ENCODE measurements at regions not wholly inside any gene's neighbourhood (a gene's known extent, or its start where the extent isn't known, plus 50 kb on each side); places are given as distances from the start of the nearest gene placed in this dataset.

GRCh38 chr10:46175831-46176230, 111.0 kb upstream of the ANTXRL start:
- Histone ChIP-seq H3K9me1 (ENCODE audit: control insufficient read depth, insufficient read depth, low read length) (no peaks in the 10 kb centered on the region), H3K4me2 (ENCODE audit: insufficient read depth, low read length) (no peak overlapping the region), H3K27me3 (ENCODE audit: control insufficient read depth in 2 of 2, insufficient read depth in 2 of 2, low read length in 2 of 2) (no peaks in the 10 kb centered on the region), H3K4me3 (no peak overlapping the region), H4K20me1 (replicated peaks; ENCODE audit: control insufficient read depth, insufficient read depth, low read length) (no peaks in the 10 kb centered on the region), H3K9me3 (replicated peaks; ENCODE audit: control insufficient read depth, insufficient read depth, low read depth, low read length) (peaks cover 2% of the 10 kb centered on the region; the same call in 1 of the 2 replicates), H3K4me1 (replicated peaks in 1 of 2; ENCODE audit: control insufficient read depth in 2 of 2, insufficient read depth in 2 of 2, low read length in 2 of 2) (no peaks in the 10 kb centered on the region), H3K9ac (ENCODE audit: insufficient read depth in 1 of 2, low read depth in 2 of 2, low read length in 2 of 2) (no peak overlapping the region), H2AFZ (ENCODE audit: low read depth, low read length) (no peak overlapping the region), H3K27ac (ENCODE audit: extremely low read depth, low read depth, low read length) (no peak overlapping the region), H3K36me3 (ENCODE audit: control insufficient read depth, insufficient read depth, low read length) (no peaks in the 10 kb centered on the region), H3K79me2 (ENCODE audit: control insufficient read depth, insufficient read depth, low read length) (no peaks in the 10 kb centered on the region)
- in situ Hi-C loops (cut with MboI), result no loop called here
- no TSS peak for BruUV-seq (replicated peaks)
- intact Hi-C loops (cut with micrococcal nuclease), result no loop called here
- DNase-seq (ENCODE audit: extremely low read depth in 1 of 4, low spot score in 3 of 4) (no peak), ATAC-seq (no peak), FAIRE-seq (no peak)
- TF ChIP-seq THRAP3 (IDR thresholded peaks at IDR 0.05; ENCODE audit: borderline replicate concordance) (no peak), FOXM1 (IDR thresholded peaks at IDR 0.05; ENCODE audit: low read depth) (no peak), FOXM1 (CRISPR knock-in tag; IDR thresholded peaks at IDR 0.05; ENCODE audit: low read depth) (no peak), PRPF4 (IDR thresholded peaks at IDR 0.05; ENCODE audit: insufficient read depth, low read depth, low read length, poor library complexity, severe bottlenecking) (no peak), CTCF (IDR thresholded peaks at IDR 0.05 in 2 of 3, conservative IDR thresholded peaks at IDR 0.05 in 1 of 3; ENCODE audit: insufficient read depth in 2 of 3, low read depth in 1 of 3, low read length in 3 of 3) (no peak), LARP7 (IDR thresholded peaks at IDR 0.05) (no peak), BCL6 (CRISPR knock-in tag; IDR thresholded peaks at IDR 0.05) (no peak), SRSF3 (IDR thresholded peaks at IDR 0.05; ENCODE audit: insufficient read depth, low read length) (no peak)
- TF ChIP-seq, protein P1, sequence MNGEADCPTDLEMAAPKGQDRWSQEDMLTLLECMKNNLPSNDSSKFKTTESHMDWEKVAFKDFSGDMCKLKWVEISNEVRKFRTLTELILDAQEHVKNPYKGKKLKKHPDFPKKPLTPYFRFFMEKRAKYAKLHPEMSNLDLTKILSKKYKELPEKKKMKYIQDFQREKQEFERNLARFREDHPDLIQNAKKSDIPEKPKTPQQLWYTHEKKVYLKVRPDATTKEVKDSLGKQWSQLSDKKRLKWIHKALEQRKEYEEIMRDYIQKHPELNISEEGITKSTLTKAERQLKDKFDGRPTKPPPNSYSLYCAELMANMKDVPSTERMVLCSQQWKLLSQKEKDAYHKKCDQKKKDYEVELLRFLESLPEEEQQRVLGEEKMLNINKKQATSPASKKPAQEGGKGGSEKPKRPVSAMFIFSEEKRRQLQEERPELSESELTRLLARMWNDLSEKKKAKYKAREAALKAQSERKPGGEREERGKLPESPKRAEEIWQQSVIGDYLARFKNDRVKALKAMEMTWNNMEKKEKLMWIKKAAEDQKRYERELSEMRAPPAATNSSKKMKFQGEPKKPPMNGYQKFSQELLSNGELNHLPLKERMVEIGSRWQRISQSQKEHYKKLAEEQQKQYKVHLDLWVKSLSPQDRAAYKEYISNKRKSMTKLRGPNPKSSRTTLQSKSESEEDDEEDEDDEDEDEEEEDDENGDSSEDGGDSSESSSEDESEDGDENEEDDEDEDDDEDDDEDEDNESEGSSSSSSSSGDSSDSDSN (IDR thresholded peaks at IDR 0.05; ENCODE audit: borderline replicate concordance in 1 of 2, low read depth in 2 of 2, low read length in 2 of 2), result no peak
- CTCF ChIA-PET (ENCODE audit: low intra/inter-chr PET ratio), result no interaction called here
- POLR2A ChIA-PET, result interaction anchor here (0.5 kb wide), 1 partner anchor 91 kb away, joined by 3 read pairs; no protein-coding TSS in a partner anchor

Measured in K562 (cell line).